ENCODE measurements at regions not wholly inside any gene's neighbourhood (a gene's known extent, or its start where the extent isn't known, plus 50 kb on each side); places are given as distances from the start of the nearest gene placed in this dataset.

GRCh38 chr13:79866436-79866835 is 385.5 kb downstream of the NDFIP2 start:
- no peak overlapping the region for H3K56ac ChIP-seq (ENCODE audit: extremely low read depth, insufficient read depth, low read length)
- no peak overlapping the region for H3K23ac ChIP-seq (ENCODE audit: low read depth, low read length)
- no peak overlapping the region for H4K91ac ChIP-seq (ENCODE audit: insufficient read depth, low read depth, low read length)
- no CpG with 5 or more reads among the region's 2 CpGs for WGBS, 2 experiments (ENCODE audit: extremely low coverage in 2 of 2, insufficient read length in 1 of 2)
- CTCF ChIA-PET = interaction anchor here (0.6 kb wide), 1 partner anchor 345 kb away, joined by 3 read pairs; no protein-coding TSS in a partner anchor
- no peak overlapping the region for H4K5ac ChIP-seq (ENCODE audit: low read depth, low read length)
- H3K18ac ChIP-seq (ENCODE audit: low read depth, low read length) = no peak overlapping the region; the same call in 1 of the 2 replicates
- H3K27me3 ChIP-seq (ENCODE audit: control insufficient read depth, insufficient read depth, low read length) = no peaks in the 10 kb centered on the region
- no peaks in the 10 kb centered on the region for H3K9me3 ChIP-seq (ENCODE audit: control insufficient read depth, insufficient read depth, low read length)
- in situ Hi-C loops (cut with MboI; ENCODE audit: low sequenced_read_pairs) (no loop called here), dilution Hi-C loops (cut with HindIII; ENCODE audit: low sequenced_read_pairs, unreplicated experiment) (no loop called here), intact Hi-C loops (cut with micrococcal nuclease) (no loop called here)
- no peak overlapping the region for H3K9ac ChIP-seq (ENCODE audit: low read depth, low read length)
- H2BK15ac ChIP-seq (ENCODE audit: low read depth, low read length) = no peak overlapping the region
- H3K36me3 ChIP-seq (ENCODE audit: control insufficient read depth, insufficient read depth, low read length) = no peaks in the 10 kb centered on the region
- no peak overlapping the region for H3K4me2 ChIP-seq (ENCODE audit: low read depth, low read length)
- H3K4me1 ChIP-seq (ENCODE audit: control insufficient read depth, insufficient read depth, low read length) = no peaks in the 10 kb centered on the region; the same call in 1 of the 2 replicates
- no peaks in the 10 kb centered on the region for H3K9me1 ChIP-seq (ENCODE audit: insufficient read depth, low read length)
- H2BK5ac ChIP-seq (ENCODE audit: low read depth, low read length, poor library complexity, severe bottlenecking) = no peak overlapping the region
- ATAC-seq (ENCODE audit: low read depth) (no peak), DNase-seq (no peak)
- POLR2A ChIA-PET (ENCODE audit: unreplicated experiment) = no interaction called here
- no peak overlapping the region for H2AK5ac ChIP-seq (ENCODE audit: low read depth, low read length)
- BruUV-seq (replicated peaks) = no TSS peak
- no peak overlapping the region for H2AFZ ChIP-seq (replicated peaks; ENCODE audit: low read length, poor library complexity)
- no peak overlapping the region for H3K27ac ChIP-seq (ENCODE audit: insufficient read depth, low read length)
- H3K79me1 ChIP-seq (ENCODE audit: low read depth in 1 of 2, low read length in 2 of 2) = no peaks in the 10 kb centered on the region
- no peak overlapping the region for H3K14ac ChIP-seq (replicated peaks; ENCODE audit: low read depth, low read length)
- H3K4ac ChIP-seq (ENCODE audit: low read depth, low read length) = no peak overlapping the region
- no peak overlapping the region for H2BK20ac ChIP-seq (ENCODE audit: low read depth, low read length)
- no peak overlapping the region for H2AK9ac ChIP-seq (replicated peaks; ENCODE audit: low read depth, low read length, poor library complexity)
- no peak overlapping the region for H3K4me3 ChIP-seq (ENCODE audit: insufficient read depth, low read depth, low read length)
- TF ChIP-seq USF2 (IDR thresholded peaks at IDR 0.05; ENCODE audit: low read depth, low read length) = no peak
- no peak for TF ChIP-seq MAZ (IDR thresholded peaks at IDR 0.05; ENCODE audit: borderline replicate concordance, low read depth, low read length)
- TF ChIP-seq RAD21 (IDR thresholded peaks at IDR 0.05; ENCODE audit: low read length) = no peak
- TF ChIP-seq POLR2A (IDR thresholded peaks at IDR 0.05; ENCODE audit: low read depth, low read length) = no peak
- no peak for TF ChIP-seq MAFK (IDR thresholded peaks at IDR 0.05; ENCODE audit: low read depth, low read length)
- no peak for TF ChIP-seq RCOR1 (IDR thresholded peaks at IDR 0.05; ENCODE audit: insufficient replicate concordance, low read length)
- no peaks in the 10 kb centered on the region for H4K20me1 ChIP-seq (ENCODE audit: insufficient read depth, low read length)
- H4K8ac ChIP-seq (ENCODE audit: low read depth in 2 of 2, low read length in 2 of 2) = no peak overlapping the region
- no peak overlapping the region; the same call in 1 of the 2 replicates for H2BK120ac ChIP-seq (ENCODE audit: low read depth, low read length)

Measured in IMR-90 (cell line).